ENCODE measurements at regions not wholly inside any gene's neighbourhood (a gene's known extent, or its start where the extent isn't known, plus 50 kb on each side); places are given as distances from the start of the nearest gene placed in this dataset.

- TF ChIP-seq CTCF (IDR thresholded peaks at IDR 0.05) (no peak), CHD4 (IDR thresholded peaks at IDR 0.05; ENCODE audit: borderline replicate concordance) (no peak), RFX5 (IDR thresholded peaks at IDR 0.05) (no peak), CBX8 (IDR thresholded peaks at IDR 0.05) (no peak)
Measured at GRCh38 chr14:30373053-30373452, 185.9 kb upstream of the G2E3 start.
